Fibroblast of lung (primary cell): ENCODE measurements at regions not wholly inside any gene's neighbourhood (a gene's known extent, or its start where the extent isn't known, plus 50 kb on each side); places are given as distances from the start of the nearest gene placed in this dataset.

Experiments used
- DNase-seq, 2 donors: peaks; one replicate each; pipeline versions ENCODE4 v3.0.0 to v3.0.0-alpha.2; 2010; ENCODE audit warnings: low read depth in 2 of 2
- H2AFZ ChIP-seq: 2 replicates; pipeline ENCODE4 v1.5.1; 2012; ENCODE audit warnings: low read length, control low read depth, inconsistent platforms
- H3K27ac ChIP-seq: 2 replicates; pipeline ENCODE4 v1.5.1; 2011; ENCODE audit warnings: low read length, control low read depth; ENCODE audit not compliant: insufficient read depth
- H3K27me3 ChIP-seq: 2 replicates; pipeline ENCODE4 v1.5.1; 2011; ENCODE audit warnings: mild to moderate bottlenecking, low read length; ENCODE audit not compliant: control insufficient read depth, insufficient read depth
- H3K36me3 ChIP-seq: 2 replicates; pipeline ENCODE4 v1.5.1; 2011; ENCODE audit warnings: low read length; ENCODE audit not compliant: control insufficient read depth, insufficient read depth
- H3K4me1 ChIP-seq: 2 replicates; pipeline ENCODE4 v1.5.1; 2011; ENCODE audit warnings: low read length; ENCODE audit not compliant: control insufficient read depth, insufficient read depth; ENCODE audit errors: extremely low read depth
- H3K4me2 ChIP-seq: 2 replicates; pipeline ENCODE4 v1.5.1; 2011; ENCODE audit warnings: low read length, control low read depth; ENCODE audit not compliant: insufficient read depth; ENCODE audit errors: extremely low read depth
- H3K4me3 ChIP-seq, 4 experiments: fragments of 200-600 bp in 1 of 4; sonication (generic) in 1 of 4; replicated peaks in 1 of 4; 2 replicates each; pipeline ENCODE4 v1.5.1; 2011 to 2016; ENCODE audit warnings: low read length in 4 of 4, low read depth in 3 of 4, mild to moderate bottlenecking in 3 of 4, control low read depth in 2 of 4, inconsistent platforms in 1 of 4, mixed read lengths in 1 of 4; ENCODE audit not compliant: insufficient read depth in 1 of 4; ENCODE audit errors: control extremely low read depth in 1 of 4
- H3K79me2 ChIP-seq: 2 replicates; pipeline ENCODE4 v1.5.1; 2012; ENCODE audit warnings: mild to moderate bottlenecking, low read length, inconsistent platforms; ENCODE audit not compliant: control insufficient read depth, insufficient read depth
- H3K9ac ChIP-seq: 2 replicates; pipeline ENCODE4 v1.5.1; 2011; ENCODE audit warnings: mild to moderate bottlenecking, low read length, control low read depth; ENCODE audit not compliant: insufficient read depth
- H3K9me3 ChIP-seq: 2 replicates; pipeline ENCODE4 v1.5.1; 2012; ENCODE audit warnings: low read depth, low read length; ENCODE audit not compliant: control insufficient read depth, insufficient read depth
- H4K20me1 ChIP-seq: 2 replicates; pipeline ENCODE4 v1.5.1; 2011; ENCODE audit warnings: low read length; ENCODE audit not compliant: control insufficient read depth, insufficient read depth; ENCODE audit errors: extremely low read depth
- EZH2 ChIP-seq: IDR thresholded peaks from 2 replicates; pipeline ENCODE4 v1.5.1; 2012; ENCODE audit warnings: low read length, control low read depth, mild to moderate bottlenecking; ENCODE audit errors: missing control alignments
- TF ChIP-seq, protein P1 (sequence below), 2 donors: IDR thresholded peaks in 1 of 2; conservative IDR thresholded peaks in 1 of 2; 1 replicate in 1 of 2; 2 replicates in 1 of 2; pipeline ENCODE4 v1.5.1; 2011 to 2012; ENCODE audit warnings: low read length in 2 of 2, control low read depth in 1 of 2, inconsistent platforms in 1 of 2, low read depth in 1 of 2, mild to moderate bottlenecking in 1 of 2

DNA sequence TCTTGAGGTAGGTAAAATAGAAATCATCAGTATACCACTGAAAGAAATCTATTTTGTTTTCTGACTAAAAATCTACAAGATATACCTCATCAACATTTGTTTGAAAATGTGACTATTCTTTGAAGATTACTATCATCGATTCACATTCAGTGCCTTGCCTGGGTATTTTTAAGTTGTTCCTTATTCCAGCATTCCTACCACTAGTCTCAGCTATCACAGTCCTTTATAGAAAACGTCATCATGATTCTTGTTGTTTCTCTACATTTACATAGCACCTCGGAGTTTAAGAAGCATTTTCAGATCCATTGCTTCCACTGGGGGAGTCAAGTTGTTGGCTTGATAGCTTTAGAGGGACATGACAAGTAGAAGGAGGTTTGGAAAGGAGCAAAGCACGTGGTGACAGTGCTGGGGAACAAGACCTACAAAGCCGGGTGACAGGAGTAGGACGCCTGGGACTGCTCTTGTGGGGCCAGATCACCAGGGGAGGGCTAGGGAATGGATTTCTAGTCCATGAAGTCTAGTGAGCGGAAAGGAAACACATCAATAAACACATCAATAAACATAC, 61.5 kb downstream of the HES1 start:
- H3K27ac ChIP-seq = no peak overlapping the region
- TF ChIP-seq, protein P1, sequence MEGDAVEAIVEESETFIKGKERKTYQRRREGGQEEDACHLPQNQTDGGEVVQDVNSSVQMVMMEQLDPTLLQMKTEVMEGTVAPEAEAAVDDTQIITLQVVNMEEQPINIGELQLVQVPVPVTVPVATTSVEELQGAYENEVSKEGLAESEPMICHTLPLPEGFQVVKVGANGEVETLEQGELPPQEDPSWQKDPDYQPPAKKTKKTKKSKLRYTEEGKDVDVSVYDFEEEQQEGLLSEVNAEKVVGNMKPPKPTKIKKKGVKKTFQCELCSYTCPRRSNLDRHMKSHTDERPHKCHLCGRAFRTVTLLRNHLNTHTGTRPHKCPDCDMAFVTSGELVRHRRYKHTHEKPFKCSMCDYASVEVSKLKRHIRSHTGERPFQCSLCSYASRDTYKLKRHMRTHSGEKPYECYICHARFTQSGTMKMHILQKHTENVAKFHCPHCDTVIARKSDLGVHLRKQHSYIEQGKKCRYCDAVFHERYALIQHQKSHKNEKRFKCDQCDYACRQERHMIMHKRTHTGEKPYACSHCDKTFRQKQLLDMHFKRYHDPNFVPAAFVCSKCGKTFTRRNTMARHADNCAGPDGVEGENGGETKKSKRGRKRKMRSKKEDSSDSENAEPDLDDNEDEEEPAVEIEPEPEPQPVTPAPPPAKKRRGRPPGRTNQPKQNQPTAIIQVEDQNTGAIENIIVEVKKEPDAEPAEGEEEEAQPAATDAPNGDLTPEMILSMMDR (conservative IDR thresholded peaks at IDR 0.05 in 1 of 2, IDR thresholded peaks at IDR 0.05 in 1 of 2; ENCODE audit: low read depth in 1 of 2, low read length in 2 of 2) = no peak
- no peak for TF ChIP-seq EZH2
- no peak for DNase-seq

DNA sequence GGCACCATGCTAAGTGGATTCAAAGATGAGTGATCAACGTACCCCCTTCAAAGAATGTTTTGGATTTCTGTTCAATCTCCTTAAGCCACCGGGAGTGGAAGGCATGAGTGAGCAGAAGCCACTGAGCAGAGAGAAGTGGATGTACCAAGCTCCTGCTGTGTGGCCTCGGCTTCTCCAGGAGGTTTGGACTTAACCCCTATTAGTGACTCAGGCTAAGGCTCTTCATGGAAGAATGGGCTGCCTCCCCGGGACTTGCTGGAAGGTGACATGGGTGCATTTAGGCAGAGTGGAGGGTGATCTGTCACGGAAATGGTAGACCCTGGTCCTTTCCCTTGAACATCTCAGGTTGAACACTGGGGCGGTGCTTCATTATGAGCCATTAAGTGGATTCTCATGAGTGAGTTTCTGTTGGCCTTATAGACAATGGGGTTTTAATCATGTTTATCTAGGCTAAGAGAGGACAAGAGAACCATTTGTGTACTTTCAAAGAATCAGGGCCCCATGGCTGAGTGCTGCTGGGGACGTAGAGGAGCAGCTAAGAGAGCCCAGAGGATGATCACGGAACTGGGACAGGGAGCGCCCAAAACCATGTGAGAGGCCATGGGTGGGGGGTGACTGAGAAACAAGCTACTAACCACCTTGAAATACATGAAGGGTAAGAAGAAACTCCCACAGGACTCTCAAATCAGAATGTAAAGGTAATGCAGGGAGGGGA, 62.2 kb downstream of the HES1 start:
- no peak for DNase-seq
- H4K20me1 ChIP-seq = no peaks in the 10 kb centered on the region

More for the DNA sequence above, 61.5 kb downstream of the HES1 start:
- Histone ChIP-seq H3K27me3 (peaks cover 9% of the 10 kb centered on the region), H3K4me1 (no peaks in the 10 kb centered on the region), H3K4me2 (no peak overlapping the region), H3K9ac (no peak overlapping the region), H2AFZ (no peak overlapping the region), H3K4me3 (no peak overlapping the region), H3K79me2 (no peaks in the 10 kb centered on the region), H4K20me1 (no peaks in the 10 kb centered on the region), H3K36me3 (no peaks in the 10 kb centered on the region), H3K9me3 (no peaks in the 10 kb centered on the region)

DNA sequence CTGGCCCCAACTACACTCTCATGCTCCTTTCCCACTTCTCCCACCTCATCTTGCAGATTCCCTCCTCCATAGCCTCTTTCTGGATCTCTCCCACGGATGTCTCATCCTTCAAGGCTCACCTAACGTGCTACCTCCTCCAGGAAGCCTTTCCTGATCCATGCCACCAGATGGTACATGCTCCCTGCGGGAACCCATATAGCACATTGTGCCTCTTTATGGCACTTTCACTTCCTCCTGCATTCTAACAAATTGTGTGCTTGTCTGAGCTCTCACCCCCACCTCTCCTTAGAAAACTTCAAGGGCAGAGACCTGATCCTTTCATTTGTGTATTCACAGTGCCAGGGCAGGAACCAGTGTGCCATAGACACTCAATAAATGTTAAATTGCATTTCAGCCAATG, 63.0 kb downstream of the HES1 start:
- Histone ChIP-seq H3K79me2 (no peaks in the 10 kb centered on the region), H3K4me3 (no peak overlapping the region), H2AFZ (no peak overlapping the region), H3K4me2 (no peak overlapping the region), H3K27ac (no peak overlapping the region), H3K4me1 (no peaks in the 10 kb centered on the region), H3K27me3 (peaks cover 19% of the 10 kb centered on the region), H3K9ac (no peak overlapping the region), H3K36me3 (no peaks in the 10 kb centered on the region), H3K9me3 (no peaks in the 10 kb centered on the region), H4K20me1 (no peaks in the 10 kb centered on the region)
- TF ChIP-seq, protein P1 (conservative IDR thresholded peaks at IDR 0.05 in 1 of 2, IDR thresholded peaks at IDR 0.05 in 1 of 2; ENCODE audit: low read depth in 1 of 2, low read length in 2 of 2) = no peak
- TF ChIP-seq EZH2 = no peak
- no peak for DNase-seq

More for the DNA sequence above, 62.2 kb downstream of the HES1 start:
- H3K4me1 ChIP-seq = no peaks in the 10 kb centered on the region
- no peak overlapping the region for H3K4me3 ChIP-seq
- no peaks in the 10 kb centered on the region for H3K36me3 ChIP-seq
- no peak overlapping the region for H3K4me2 ChIP-seq
- H3K9me3 ChIP-seq = no peaks in the 10 kb centered on the region
- TF ChIP-seq EZH2 = no peak
- TF ChIP-seq, protein P1 (conservative IDR thresholded peaks at IDR 0.05 in 1 of 2, IDR thresholded peaks at IDR 0.05 in 1 of 2; ENCODE audit: low read depth in 1 of 2, low read length in 2 of 2) = no peak
- no peak overlapping the region for H3K27ac ChIP-seq
- H3K27me3 ChIP-seq = peaks cover 12% of the 10 kb centered on the region
- no peak overlapping the region for H3K9ac ChIP-seq
- H3K79me2 ChIP-seq = no peaks in the 10 kb centered on the region
- no peak overlapping the region for H2AFZ ChIP-seq
